Stomach smooth muscle (tissue), 2 donors: ENCODE measurements at regions not wholly inside any gene's neighbourhood (a gene's known extent, or its start where the extent isn't known, plus 50 kb on each side); places are given as distances from the start of the nearest gene placed in this dataset.

Experiments used
- H3K27ac ChIP-seq: one replicate; pipeline ENCODE4 v1.7.0; 2013; ENCODE audit warnings: mild to moderate bottlenecking, low read length, inconsistent platforms
- H3K27me3 ChIP-seq, 2 donors: one replicate each; pipeline ENCODE4 v1.7.0; 2013; ENCODE audit warnings: low read length in 2 of 2; ENCODE audit not compliant: insufficient read depth in 2 of 2, control insufficient read depth in 1 of 2
- H3K36me3 ChIP-seq, 2 donors: one replicate each; pipeline ENCODE4 v1.7.0; 2013; ENCODE audit warnings: low read length in 2 of 2; ENCODE audit not compliant: control insufficient read depth in 2 of 2, insufficient read depth in 2 of 2
- H3K4me1 ChIP-seq: one replicate; pipeline ENCODE4 v1.7.0; 2013; ENCODE audit warnings: low read length; ENCODE audit not compliant: control insufficient read depth, insufficient read depth
- H3K4me3 ChIP-seq, 2 donors: one replicate each; pipeline ENCODE4 v1.7.0; 2013; ENCODE audit warnings: low read length in 2 of 2
- H3K9ac ChIP-seq, 2 donors: one replicate each; pipeline ENCODE4 v1.7.0; 2013; ENCODE audit warnings: low read length in 2 of 2, mild to moderate bottlenecking in 1 of 2
- H3K9me3 ChIP-seq, 2 donors: one replicate each; pipeline ENCODE4 v1.7.0; 2013; ENCODE audit warnings: low read length in 2 of 2; ENCODE audit not compliant: control insufficient read depth in 2 of 2
- donor health status: healthy.
- donor health status: Pancreatic carcinoma.

DNA sequence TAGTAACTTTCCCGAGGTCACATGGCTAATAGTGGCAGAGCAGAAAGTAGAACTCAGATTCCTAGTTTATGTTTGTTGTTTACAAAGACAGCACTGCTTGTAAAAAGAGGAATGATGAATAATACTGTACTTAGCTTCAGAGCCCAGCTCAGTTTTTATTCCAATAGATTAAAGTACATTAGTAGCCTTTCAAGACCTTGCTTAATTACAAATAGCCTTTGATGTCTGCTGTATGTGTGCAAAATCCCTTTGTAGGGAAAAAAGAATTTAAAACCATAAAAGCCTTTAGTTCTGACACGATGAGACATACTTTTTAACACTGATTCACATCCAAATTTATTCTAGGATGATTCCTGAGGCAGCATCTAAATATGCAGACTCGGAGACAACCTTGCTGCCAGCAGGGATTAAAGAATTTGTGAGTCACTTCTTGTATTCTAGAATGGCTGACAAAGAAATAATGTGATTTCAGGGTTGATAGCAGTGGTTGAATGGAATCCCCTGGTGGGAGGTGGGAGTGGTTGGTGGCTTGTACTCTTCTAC is 324.2 kb upstream of the TGFBR2 start:
- Histone ChIP-seq H3K9me3 (no peaks in the 10 kb centered on the region), H3K9ac (no peak overlapping the region), H3K4me3 (no peak overlapping the region), H3K36me3 (no peaks in the 10 kb centered on the region), H3K27me3 (no peaks in the 10 kb centered on the region), H3K27ac (no peak overlapping the region), H3K4me1 (peaks cover 8% of the 10 kb centered on the region)

DNA sequence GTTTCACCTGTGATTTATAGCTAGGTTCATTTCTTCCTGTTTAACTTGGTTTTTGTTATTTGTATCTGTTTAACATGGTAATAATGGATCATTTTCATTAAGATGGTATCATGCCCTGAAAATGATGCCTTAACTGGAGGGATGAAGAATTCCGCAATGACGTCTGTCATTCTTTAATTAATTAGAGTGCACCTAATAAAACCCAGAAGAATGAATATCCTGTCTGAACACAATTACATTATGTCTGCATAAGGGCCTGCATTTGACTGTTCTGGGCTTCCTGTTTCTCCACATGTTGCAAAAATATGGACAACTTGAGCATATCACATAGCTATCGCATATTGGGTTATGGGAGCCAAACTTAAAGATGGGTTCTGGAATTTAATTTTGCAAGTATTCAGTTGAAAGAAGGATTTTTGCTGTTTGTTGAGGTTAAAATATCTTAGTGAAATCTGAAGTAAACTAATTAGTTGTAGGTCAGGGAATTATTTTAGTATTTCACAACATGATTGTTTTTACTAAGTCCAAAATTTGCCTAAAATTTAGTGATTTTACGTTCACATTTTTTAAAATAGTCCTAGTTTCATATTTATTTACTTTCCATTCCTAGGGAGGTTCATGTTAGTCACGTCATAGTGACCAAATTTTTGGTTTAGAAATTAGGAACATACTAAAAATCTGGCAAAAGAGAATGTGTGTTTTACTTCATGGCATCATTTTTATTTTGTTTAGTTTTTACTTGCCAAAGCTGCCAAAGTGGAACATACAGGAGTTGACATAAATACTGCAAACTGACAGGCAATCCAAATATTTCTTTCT is 321.0 kb upstream of the TGFBR2 start:
- Histone ChIP-seq H3K9me3 (no peaks in the 10 kb centered on the region), H3K4me3 (no peak overlapping the region), H3K36me3 (no peaks in the 10 kb centered on the region), H3K27me3 (no peaks in the 10 kb centered on the region), H3K4me1 (peaks cover 8% of the 10 kb centered on the region), H3K27ac (no peak overlapping the region), H3K9ac (no peak overlapping the region)

DNA sequence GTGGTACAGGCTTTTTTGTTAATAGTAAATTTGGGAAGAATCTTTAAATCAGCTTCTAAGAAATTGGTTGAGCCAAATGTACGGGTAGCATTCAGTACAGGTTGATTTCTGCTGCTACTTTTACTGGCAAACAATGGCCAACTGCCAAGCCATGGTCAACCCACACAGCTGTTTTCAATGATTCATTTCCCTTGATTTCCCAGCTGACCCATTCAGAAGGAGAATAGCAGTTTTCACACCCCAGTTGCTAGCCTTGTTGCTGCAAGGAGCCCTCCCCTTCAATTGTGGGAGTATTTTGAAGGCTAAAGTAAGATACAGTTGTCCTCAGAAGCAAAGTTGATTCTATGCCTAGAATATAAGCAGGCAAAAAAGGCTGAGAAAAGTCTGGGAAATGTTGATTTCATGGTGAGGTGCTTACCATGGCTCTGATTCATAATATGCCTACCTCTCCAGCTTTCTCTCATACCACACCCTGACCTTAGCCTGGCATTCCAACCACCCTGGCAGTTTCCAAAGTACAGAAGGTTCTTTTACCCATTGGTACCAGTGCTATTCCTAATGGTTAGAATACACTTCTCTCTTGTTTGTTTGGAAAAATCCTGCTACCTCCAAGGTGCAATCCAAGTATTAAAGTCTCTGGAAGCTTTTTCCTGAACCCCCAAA is 320.3 kb upstream of the TGFBR2 start:
- H3K4me1 ChIP-seq: peaks cover 8% of the 10 kb centered on the region
- H3K27me3 ChIP-seq: no peaks in the 10 kb centered on the region
- no peak overlapping the region for H3K27ac ChIP-seq
- H3K9me3 ChIP-seq: no peaks in the 10 kb centered on the region
- H3K36me3 ChIP-seq: no peaks in the 10 kb centered on the region
- H3K9ac ChIP-seq: no peak overlapping the region
- H3K4me3 ChIP-seq: peak overlapping the region in 1 of 2 donors; percentile 20

DNA sequence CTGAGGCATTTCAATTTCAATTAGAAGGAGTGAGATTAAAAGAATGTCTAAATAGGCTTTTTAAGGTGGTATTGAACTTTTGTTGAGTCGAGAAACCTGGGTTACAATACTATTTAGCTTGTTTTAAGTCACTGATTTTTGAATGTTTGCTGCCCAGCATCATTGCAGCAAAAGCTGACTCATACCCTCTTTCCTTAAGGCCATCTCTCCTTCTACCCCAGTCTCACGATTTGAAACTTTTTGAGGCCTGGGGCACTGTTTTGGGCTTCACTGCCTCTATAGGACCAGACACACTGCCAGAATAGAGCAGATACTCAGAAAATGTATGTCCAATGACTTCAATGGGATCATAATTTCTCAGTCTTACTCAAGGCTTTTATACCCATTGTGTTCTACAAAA is 319.6 kb upstream of the TGFBR2 start:
- no peaks in the 10 kb centered on the region for H3K36me3 ChIP-seq
- H3K9me3 ChIP-seq: no peaks in the 10 kb centered on the region
- H3K9ac ChIP-seq: no peak overlapping the region
- no peaks in the 10 kb centered on the region for H3K27me3 ChIP-seq
- H3K27ac ChIP-seq: no peak overlapping the region
- H3K4me1 ChIP-seq: peaks cover 8% of the 10 kb centered on the region
- no peak overlapping the region for H3K4me3 ChIP-seq

DNA sequence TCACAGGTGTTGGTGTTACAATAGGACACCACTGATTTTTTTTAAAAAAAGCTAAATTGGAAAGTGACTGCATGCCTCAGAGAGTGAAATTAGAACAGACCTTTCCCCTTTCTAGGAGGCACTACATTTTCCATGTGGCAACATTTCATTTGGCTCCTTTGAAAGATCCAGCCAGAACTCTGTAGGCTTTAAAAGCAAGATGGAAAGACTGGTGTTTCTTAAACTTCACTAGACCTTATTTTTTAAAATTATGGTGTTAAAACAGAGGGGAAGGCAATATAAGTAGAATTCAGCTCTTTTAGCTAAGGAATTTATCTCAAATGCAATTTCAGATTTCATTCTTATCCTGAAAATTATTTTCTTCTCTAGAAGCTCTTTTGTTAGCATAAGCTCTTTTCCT is 317.6 kb upstream of the TGFBR2 start:
- H3K9me3 ChIP-seq: no peaks in the 10 kb centered on the region
- no peaks in the 10 kb centered on the region for H3K36me3 ChIP-seq
- no peak overlapping the region for H3K9ac ChIP-seq
- H3K4me1 ChIP-seq: peaks cover 8% of the 10 kb centered on the region
- H3K27ac ChIP-seq: no peak overlapping the region
- no peaks in the 10 kb centered on the region for H3K27me3 ChIP-seq
- H3K4me3 ChIP-seq: no peak overlapping the region

DNA sequence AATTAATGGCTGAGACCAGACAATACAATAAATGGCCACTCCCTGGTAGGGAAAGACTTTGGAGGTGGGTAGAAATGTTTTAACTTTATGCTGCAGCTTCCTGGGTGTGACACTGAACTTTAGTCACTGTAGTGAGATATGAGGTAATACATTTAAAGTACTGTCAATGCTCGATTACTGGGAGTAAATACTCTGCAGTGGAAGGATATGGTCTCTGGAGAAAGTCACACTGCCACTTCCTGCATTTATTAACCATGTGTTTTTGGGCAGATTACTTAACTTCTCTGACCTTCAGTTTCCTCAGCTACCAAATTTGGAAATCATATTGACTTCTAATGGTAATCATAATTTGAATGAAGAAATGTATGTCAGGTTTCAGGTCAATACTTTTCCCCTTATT is 317.1 kb upstream of the TGFBR2 start:
- Histone ChIP-seq H3K9ac (no peak overlapping the region), H3K27ac (no peak overlapping the region), H3K9me3 (no peaks in the 10 kb centered on the region), H3K36me3 (no peaks in the 10 kb centered on the region), H3K4me3 (no peak overlapping the region), H3K4me1 (peaks cover 8% of the 10 kb centered on the region), H3K27me3 (no peaks in the 10 kb centered on the region)

DNA sequence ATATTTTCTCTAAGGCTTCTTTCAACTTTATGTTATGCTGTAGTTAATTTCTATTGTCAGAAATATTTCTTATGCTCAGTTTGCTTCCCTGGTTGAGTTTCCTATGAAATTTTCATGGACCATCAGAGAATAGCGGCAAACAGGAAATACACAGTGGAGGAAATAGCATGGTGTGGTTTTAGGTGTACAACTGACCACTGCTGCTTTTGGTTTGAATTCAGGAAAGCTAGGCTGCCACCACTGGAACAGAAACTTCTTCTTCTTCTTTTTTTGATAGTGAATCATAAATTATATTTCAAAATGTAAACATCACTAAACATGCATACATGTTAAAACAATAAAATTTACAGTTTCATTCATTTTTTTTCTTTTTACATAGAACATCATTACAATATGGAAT is 316.6 kb upstream of the TGFBR2 start:
- Histone ChIP-seq H3K9ac (no peak overlapping the region), H3K9me3 (no peaks in the 10 kb centered on the region), H3K4me1 (peaks cover 8% of the 10 kb centered on the region), H3K4me3 (no peak overlapping the region), H3K36me3 (no peaks in the 10 kb centered on the region), H3K27ac (no peak overlapping the region), H3K27me3 (no peaks in the 10 kb centered on the region)

DNA sequence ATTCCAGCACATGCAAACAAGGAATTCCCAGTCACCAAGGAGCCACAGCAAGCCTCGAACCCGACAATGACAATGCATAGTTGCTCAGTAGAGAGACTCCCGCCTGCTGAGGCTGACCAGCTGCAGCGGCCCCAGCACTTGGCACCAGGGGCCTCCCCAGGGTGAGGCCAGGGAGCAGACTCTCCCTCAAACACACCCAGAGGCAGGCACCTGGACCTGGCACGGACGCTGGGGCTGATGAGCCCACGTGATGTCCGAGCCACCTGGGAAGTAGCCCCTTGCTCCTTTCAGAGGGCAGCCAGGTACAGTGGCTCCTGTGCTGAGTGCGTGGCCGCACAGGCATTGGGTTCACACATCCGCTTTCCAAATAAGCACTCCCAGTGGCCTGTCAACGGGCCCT is 315.9 kb upstream of the TGFBR2 start:
- Histone ChIP-seq H3K9me3 (no peaks in the 10 kb centered on the region), H3K36me3 (no peaks in the 10 kb centered on the region), H3K27ac (no peak overlapping the region)

DNA sequence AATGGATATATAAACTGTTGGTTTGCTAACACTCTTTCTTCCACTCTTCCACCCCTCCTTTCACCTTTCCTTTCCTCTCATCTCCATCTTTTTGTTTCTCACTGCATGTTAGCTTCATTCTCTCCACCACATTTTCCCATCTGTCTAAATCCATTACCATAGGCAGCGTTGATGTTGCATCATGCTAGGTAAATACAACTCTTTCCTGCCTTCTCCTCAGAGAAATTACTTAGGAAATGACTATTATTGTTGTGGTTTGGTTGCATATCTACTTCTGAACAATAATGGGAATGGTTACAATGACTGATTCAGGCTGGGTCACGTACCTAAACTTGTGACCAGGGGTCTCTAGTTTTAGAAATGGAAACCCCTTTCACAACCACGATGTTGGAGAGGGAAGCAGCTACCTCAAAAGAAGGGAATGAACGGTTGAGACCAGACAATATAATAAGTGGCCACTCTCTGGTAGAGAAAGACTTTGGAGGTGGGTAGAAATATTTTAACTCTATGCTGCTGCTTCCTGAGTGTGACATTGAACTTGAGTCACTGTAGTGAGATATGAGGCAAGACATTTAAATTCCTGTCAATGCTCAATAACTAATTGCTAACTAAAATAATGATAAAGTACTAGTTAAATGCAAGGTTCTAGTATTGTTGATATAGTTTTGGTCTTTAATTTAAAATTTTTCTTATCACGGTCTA is 314.1 kb upstream of the TGFBR2 start:
- Histone ChIP-seq H3K27ac (no peak overlapping the region), H3K9me3 (no peaks in the 10 kb centered on the region), H3K4me3 (no peak overlapping the region), H3K27me3 (no peaks in the 10 kb centered on the region), H3K36me3 (no peaks in the 10 kb centered on the region), H3K9ac (no peak overlapping the region), H3K4me1 (no peaks in the 10 kb centered on the region)

More for the DNA sequence above, 315.9 kb upstream of the TGFBR2 start:
- Histone ChIP-seq H3K9ac (no peak overlapping the region), H3K4me1 (peaks cover 8% of the 10 kb centered on the region), H3K27me3 (no peaks in the 10 kb centered on the region), H3K4me3 (no peak overlapping the region)

DNA sequence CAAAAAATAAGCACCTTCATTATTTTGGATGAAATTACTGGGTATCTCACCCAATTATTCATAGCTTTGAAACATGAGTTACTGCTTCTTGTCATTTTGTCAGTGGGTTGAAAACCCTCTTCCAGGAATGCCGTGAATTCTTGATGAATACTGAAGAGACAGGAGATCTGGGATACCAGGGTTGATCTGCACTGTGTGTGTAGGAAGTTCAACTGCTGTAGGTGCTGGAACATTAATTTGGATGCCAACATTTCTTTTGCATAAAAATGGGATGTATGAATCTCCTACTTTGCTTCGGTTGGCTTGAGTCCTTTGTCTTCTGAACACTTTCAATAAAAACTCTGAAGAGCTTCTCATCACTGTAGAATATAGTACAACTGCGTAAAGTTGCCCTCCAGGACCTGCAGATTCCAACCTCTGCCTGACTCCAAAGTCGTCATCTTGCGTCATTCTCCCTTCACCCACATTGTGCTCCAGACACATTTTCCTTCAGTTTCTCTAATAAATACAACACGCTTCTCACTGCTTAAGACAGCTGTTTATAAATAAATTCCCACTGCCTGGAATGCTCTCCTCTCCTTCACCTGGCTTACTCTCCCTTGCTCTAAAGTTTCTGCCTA is 312.7 kb upstream of the TGFBR2 start:
- Histone ChIP-seq H3K9me3 (no peaks in the 10 kb centered on the region), H3K4me1 (no peaks in the 10 kb centered on the region), H3K36me3 (no peaks in the 10 kb centered on the region), H3K27ac (no peak overlapping the region), H3K9ac (no peak overlapping the region), H3K4me3 (no peak overlapping the region), H3K27me3 (no peaks in the 10 kb centered on the region)
